SU-DHL-6 (cell line): ENCODE measurements at regions not wholly inside any gene's neighbourhood (a gene's known extent, or its start where the extent isn't known, plus 50 kb on each side); places are given as distances from the start of the nearest gene placed in this dataset.

Experiments used
- H2AFZ ChIP-seq: fragments of 200-600 bp; sonication (generic); 2 replicates; pipeline ENCODE4 v1.6.1; 2014; ENCODE audit warnings: low read depth, mild to moderate bottlenecking, moderate library complexity, mixed read lengths, antibody characterized with exemption, low read length; ENCODE audit not compliant: severe bottlenecking
- H3F3A ChIP-seq: fragments of 200-600 bp; shearing (Covaris generic); 2 replicates; pipeline ENCODE4 v1.6.0; 2016; ENCODE audit warnings: antibody characterized with exemption, mild to moderate bottlenecking; ENCODE audit not compliant: insufficient read depth
- H3K27ac ChIP-seq: fragments of 200-600 bp; sonication (generic); 2 replicates; pipeline ENCODE4 v1.5.1; 2016; ENCODE audit warnings: low read depth, mild to moderate bottlenecking, low read length, moderate library complexity, mixed read lengths
- H3K27me3 ChIP-seq: fragments of 200-600 bp; sonication (generic), shearing (Covaris generic); 2 replicates; pipeline ENCODE4 v1.6.0; 2014; ENCODE audit warnings: mild to moderate bottlenecking, low read length
- H3K36me3 ChIP-seq: fragments of 200-600 bp; sonication (generic); 2 replicates; pipeline ENCODE4 v1.6.1; 2014; ENCODE audit warnings: mild to moderate bottlenecking, low read length, mixed read lengths
- H3K4me2 ChIP-seq: fragments of 300-600, 200-600 bp; shearing (Covaris generic), sonication (generic); 2 replicates; pipeline ENCODE4 v1.6.0; 2014; ENCODE audit warnings: low read length, low read depth, mild to moderate bottlenecking; ENCODE audit not compliant: poor library complexity, severe bottlenecking
- H3K4me3 ChIP-seq: fragments of 200-600 bp; sonication (generic); 2 replicates; pipeline ENCODE4 v1.5.1; 2014; ENCODE audit warnings: antibody characterized with exemption, low read length, mild to moderate bottlenecking, mixed read lengths; ENCODE audit not compliant: insufficient read depth, poor library complexity, severe bottlenecking
- H3K79me2 ChIP-seq: fragments of 200-600 bp; sonication (generic); 2 replicates; pipeline ENCODE4 v1.6.1; 2014; ENCODE audit warnings: mild to moderate bottlenecking, low read length, moderate library complexity; ENCODE audit not compliant: insufficient read depth
- H3K9ac ChIP-seq: fragments of 200-600 bp; sonication (generic); 2 replicates; pipeline ENCODE4 v1.7.0; 2014; ENCODE audit warnings: mild to moderate bottlenecking, low read length
- H3K9me2 ChIP-seq: fragments of 200-600 bp; sonication (generic); replicated peaks from 2 replicates; pipeline ENCODE4 v1.6.1; 2014; ENCODE audit warnings: low read length; ENCODE audit not compliant: insufficient read depth
- H3K9me3 ChIP-seq: fragments of 200-600 bp; sonication (generic); 2 replicates; pipeline ENCODE4 v1.6.1; 2014; ENCODE audit warnings: low read length, mixed read lengths; ENCODE audit not compliant: insufficient read depth
- H4K20me1 ChIP-seq: fragments of 200-600 bp; sonication (generic); 2 replicates; pipeline ENCODE4 v1.6.1; 2014; ENCODE audit warnings: low read depth, mild to moderate bottlenecking, antibody characterized with exemption, low read length, moderate library complexity, mixed read lengths
- EZH2phosphoT487 ChIP-seq: fragments of 200-600 bp; sonication (generic), shearing (Covaris generic); conservative IDR thresholded peaks from 2 replicates; pipeline ENCODE4 v1.6.1; 2018; ENCODE audit warnings: mild to moderate bottlenecking, antibody characterized with exemption, low read length, moderate library complexity, mixed read lengths
- TF ChIP-seq, protein P1 (sequence below): fragments of 200-600 bp; sonication (generic); IDR thresholded peaks from one replicate; pipeline ENCODE4 v1.5.1; 2017; ENCODE audit warnings: antibody characterized with exemption, mild to moderate bottlenecking, low read length, moderate library complexity; ENCODE audit not compliant: insufficient read depth, poor library complexity, severe bottlenecking

DNA sequence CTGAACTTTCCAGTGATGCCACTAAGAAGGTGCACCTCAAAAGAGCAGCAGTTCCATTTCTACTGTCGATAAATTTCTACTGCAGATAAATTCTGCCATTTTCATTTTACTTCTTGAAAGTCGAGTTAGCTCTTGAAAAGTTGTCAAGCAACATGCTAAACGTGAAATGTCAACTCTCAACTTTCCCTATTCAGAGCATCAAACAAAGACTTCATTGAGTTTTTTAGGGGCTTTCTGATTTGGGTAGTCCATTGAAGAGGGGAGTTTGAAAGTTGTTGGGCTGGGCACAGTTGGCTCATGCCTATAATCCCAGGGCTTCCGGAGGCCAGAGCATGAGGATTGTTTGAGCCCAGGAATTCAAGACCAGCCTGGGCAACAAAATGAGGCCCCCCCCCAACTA lies 59.4 kb upstream of the SYNE2 start:
- Histone ChIP-seq H2AFZ (no peak overlapping the region), H3K4me2 (no peak overlapping the region), H3K9me3 (no peaks in the 10 kb centered on the region)

DNA sequence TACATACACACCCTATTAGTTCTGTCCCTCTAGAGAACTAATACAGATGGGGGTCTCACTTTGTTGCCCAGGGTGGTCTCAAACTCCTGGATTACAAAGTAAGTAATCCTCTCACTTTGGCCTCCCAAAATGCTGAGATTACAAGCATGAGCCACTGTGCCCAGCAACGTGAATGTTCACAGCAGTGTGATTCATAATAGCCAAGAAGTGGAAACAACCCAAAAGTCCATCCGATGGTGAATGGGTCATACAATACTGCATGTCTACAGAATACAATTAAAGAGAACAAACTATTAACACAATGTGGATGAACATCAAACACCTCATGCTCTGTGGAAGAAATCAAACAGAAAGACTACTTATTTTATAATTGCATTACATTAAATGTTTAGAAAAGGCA lies 57.3 kb upstream of the SYNE2 start:
- TF ChIP-seq, protein P1, sequence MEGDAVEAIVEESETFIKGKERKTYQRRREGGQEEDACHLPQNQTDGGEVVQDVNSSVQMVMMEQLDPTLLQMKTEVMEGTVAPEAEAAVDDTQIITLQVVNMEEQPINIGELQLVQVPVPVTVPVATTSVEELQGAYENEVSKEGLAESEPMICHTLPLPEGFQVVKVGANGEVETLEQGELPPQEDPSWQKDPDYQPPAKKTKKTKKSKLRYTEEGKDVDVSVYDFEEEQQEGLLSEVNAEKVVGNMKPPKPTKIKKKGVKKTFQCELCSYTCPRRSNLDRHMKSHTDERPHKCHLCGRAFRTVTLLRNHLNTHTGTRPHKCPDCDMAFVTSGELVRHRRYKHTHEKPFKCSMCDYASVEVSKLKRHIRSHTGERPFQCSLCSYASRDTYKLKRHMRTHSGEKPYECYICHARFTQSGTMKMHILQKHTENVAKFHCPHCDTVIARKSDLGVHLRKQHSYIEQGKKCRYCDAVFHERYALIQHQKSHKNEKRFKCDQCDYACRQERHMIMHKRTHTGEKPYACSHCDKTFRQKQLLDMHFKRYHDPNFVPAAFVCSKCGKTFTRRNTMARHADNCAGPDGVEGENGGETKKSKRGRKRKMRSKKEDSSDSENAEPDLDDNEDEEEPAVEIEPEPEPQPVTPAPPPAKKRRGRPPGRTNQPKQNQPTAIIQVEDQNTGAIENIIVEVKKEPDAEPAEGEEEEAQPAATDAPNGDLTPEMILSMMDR = no peak
- TF ChIP-seq EZH2phosphoT487 = no peak
- no peaks in the 10 kb centered on the region for H3K27me3 ChIP-seq
- no peak overlapping the region for H3K27ac ChIP-seq
- no peaks in the 10 kb centered on the region for H3K9me2 ChIP-seq
- H3K79me2 ChIP-seq = no peaks in the 10 kb centered on the region
- H3K4me2 ChIP-seq = no peak overlapping the region
- no peaks in the 10 kb centered on the region for H3K9me3 ChIP-seq
- no peaks in the 10 kb centered on the region for H3K36me3 ChIP-seq
- no peak overlapping the region for H3K4me3 ChIP-seq
- H3K9ac ChIP-seq = no peak overlapping the region
- no peaks in the 10 kb centered on the region for H3F3A ChIP-seq
- H4K20me1 ChIP-seq = no peaks in the 10 kb centered on the region
- H2AFZ ChIP-seq = no peak overlapping the region

More for the DNA sequence above, 59.4 kb upstream of the SYNE2 start:
- Histone ChIP-seq H3K36me3 (no peaks in the 10 kb centered on the region), H3K4me3 (no peak overlapping the region), H4K20me1 (no peaks in the 10 kb centered on the region), H3K27me3 (no peaks in the 10 kb centered on the region), H3F3A (no peaks in the 10 kb centered on the region), H3K9me2 (no peaks in the 10 kb centered on the region), H3K79me2 (no peaks in the 10 kb centered on the region), H3K9ac (no peak overlapping the region), H3K27ac (no peak overlapping the region)
- TF ChIP-seq, protein P1 = no peak
- TF ChIP-seq EZH2phosphoT487 = no peak

DNA sequence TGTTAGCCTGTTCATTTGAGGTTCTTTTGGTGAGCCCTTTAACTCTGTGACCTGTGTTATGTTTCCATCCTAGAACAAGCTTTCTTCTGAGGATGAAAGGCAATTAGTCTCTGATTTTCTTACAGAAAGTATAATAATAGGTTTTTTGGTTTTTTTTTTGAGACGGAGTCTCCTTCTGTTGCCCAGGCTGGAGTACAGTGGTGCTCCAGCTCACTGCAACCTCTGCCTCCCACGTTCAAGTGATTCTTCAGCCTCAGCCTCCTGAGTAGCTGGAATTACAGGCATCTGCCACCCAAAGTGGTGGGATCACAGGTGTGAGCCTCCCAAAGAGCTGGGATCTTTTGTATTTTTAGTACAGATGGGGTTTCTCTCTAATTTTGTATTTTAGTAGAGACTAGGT lies 52.7 kb upstream of the SYNE2 start:
- TF ChIP-seq EZH2phosphoT487 = no peak
- TF ChIP-seq, protein P1 = no peak
- no peak overlapping the region for H3K9ac ChIP-seq
- H3K9me2 ChIP-seq = no peaks in the 10 kb centered on the region
- H3K79me2 ChIP-seq = no peaks in the 10 kb centered on the region
- H4K20me1 ChIP-seq = no peaks in the 10 kb centered on the region
- H3K36me3 ChIP-seq = no peaks in the 10 kb centered on the region
- no peaks in the 10 kb centered on the region for H3F3A ChIP-seq
- peak overlapping the region; percentile 75 for H2AFZ ChIP-seq
- peak overlapping the region; percentile 58 for H3K4me2 ChIP-seq
- H3K27ac ChIP-seq = no peak overlapping the region
- no peaks in the 10 kb centered on the region for H3K27me3 ChIP-seq
- no peaks in the 10 kb centered on the region for H3K9me3 ChIP-seq
- H3K4me3 ChIP-seq = no peak overlapping the region
